ENCODE measurements at regions not wholly inside any gene's neighbourhood (a gene's known extent, or its start where the extent isn't known, plus 50 kb on each side); places are given as distances from the start of the nearest gene placed in this dataset.

DNA sequence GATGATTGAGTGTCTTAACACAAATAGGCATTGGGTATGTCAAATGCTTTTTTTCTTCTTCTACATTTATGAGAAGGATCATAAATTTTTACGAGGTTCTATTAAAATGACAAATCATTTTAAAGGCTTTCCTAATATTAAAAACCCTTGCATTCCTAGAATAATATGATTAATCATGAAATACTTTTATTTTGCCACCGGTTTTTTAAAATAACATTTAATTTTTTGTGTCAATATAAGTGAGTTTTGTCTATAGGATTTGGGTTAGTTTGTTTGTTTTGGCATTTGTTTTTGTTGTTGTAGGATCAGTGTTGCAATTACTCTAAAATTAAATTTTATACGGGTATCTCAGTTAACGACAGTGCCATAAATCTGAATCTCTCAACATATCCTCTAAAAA, 169.7 kb upstream of the STK26 start:
- BruUV-seq (replicated peaks), result no TSS peak
- intact Hi-C loops (cut with micrococcal nuclease; ENCODE audit: unreplicated experiment), result no loop called here
- POLR2A ChIA-PET (ENCODE audit: unreplicated experiment), result no interaction called here

DNA sequence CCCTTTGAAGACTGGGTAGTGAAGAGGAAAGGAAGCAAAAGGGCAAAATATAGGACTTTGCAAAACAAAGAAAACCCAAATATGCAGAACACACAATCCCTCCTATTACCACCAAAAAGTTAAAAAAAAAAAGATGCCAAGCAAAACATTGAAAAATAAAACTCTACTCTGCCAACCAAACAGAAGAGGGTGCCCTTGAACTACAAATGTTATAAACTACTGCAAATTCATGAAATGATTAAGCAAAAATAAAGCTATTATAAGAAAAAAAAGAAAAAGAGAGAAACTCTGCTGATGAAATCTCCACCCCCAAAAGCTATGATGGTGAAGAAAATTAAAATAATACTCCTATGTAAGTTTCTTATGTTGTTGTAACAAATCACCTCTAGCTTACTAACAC, 168.5 kb upstream of the STK26 start:
- ChIA-PET POLR2A (ENCODE audit: unreplicated experiment) (interaction anchor here (0.7 kb wide), 1 partner anchor 32 kb away, joined by 8 read pairs; no protein-coding TSS in a partner anchor), CTCF (interaction anchor here (0.6 to 1.4 kb wide), 7 partner anchors 214 to 761 kb away, joined by 3 to 9 read pairs (median 5); partner anchors contain the start of gene RAP2C)

More for the DNA sequence above, 169.7 kb upstream of the STK26 start:
- Histone ChIP-seq H3K36me3 (ENCODE audit: low read depth) (no peaks in the 10 kb centered on the region), H3K9me2 (ENCODE audit: insufficient read depth) (no peaks in the 10 kb centered on the region), H3K9me3 (ENCODE audit: insufficient read depth, low read depth) (no peaks in the 10 kb centered on the region), H3K79me2 (ENCODE audit: low read depth) (no peaks in the 10 kb centered on the region), H3K27ac (no peak overlapping the region), H3K4me3 (no peak overlapping the region), H3K27me3 (ENCODE audit: insufficient read depth, low read depth) (no peaks in the 10 kb centered on the region), H4K20me1 (ENCODE audit: insufficient read depth) (no peaks in the 10 kb centered on the region), H3K4me1 (replicated peaks; ENCODE audit: insufficient read depth) (no peaks in the 10 kb centered on the region), H3F3A (ENCODE audit: insufficient read depth, low read depth) (no peaks in the 10 kb centered on the region), H3K4me2 (no peak overlapping the region), H2AFZ (no peak overlapping the region)
- no peak for DNase-seq
- CTCF ChIA-PET, result no interaction called here
- TF ChIP-seq EZH2 (IDR thresholded peaks at IDR 0.05; ENCODE audit: low read depth) (no peak), CTCF (conservative IDR thresholded peaks at IDR 0.05) (no peak)

GRCh38 chrX:131861088-131861787, 161.9 kb upstream of the STK26 start:
- Histone ChIP-seq H3K36me3 (ENCODE audit: low read depth) (no peaks in the 10 kb centered on the region), H3K27me3 (ENCODE audit: insufficient read depth, low read depth) (no peaks in the 10 kb centered on the region), H3F3A (ENCODE audit: insufficient read depth, low read depth) (no peaks in the 10 kb centered on the region), H3K4me2 (no peak overlapping the region), H3K79me2 (ENCODE audit: low read depth) (no peaks in the 10 kb centered on the region), H3K4me1 (replicated peaks; ENCODE audit: insufficient read depth) (no peaks in the 10 kb centered on the region), H3K9me2 (ENCODE audit: insufficient read depth) (no peaks in the 10 kb centered on the region), H4K20me1 (ENCODE audit: insufficient read depth) (no peaks in the 10 kb centered on the region), H3K9me3 (ENCODE audit: insufficient read depth, low read depth) (no peaks in the 10 kb centered on the region), H3K27ac (no peak overlapping the region), H3K4me3 (no peak overlapping the region), H2AFZ (no peak overlapping the region)
- ChIA-PET POLR2A (ENCODE audit: unreplicated experiment) (no interaction called here), CTCF (no interaction called here)
- BruUV-seq (replicated peaks), result no TSS peak
- no peak for TF ChIP-seq CTCF (conservative IDR thresholded peaks at IDR 0.05)
- no peak for TF ChIP-seq EZH2 (IDR thresholded peaks at IDR 0.05; ENCODE audit: low read depth)
- DNase-seq, result no peak
- intact Hi-C loops (cut with micrococcal nuclease; ENCODE audit: unreplicated experiment), result no loop called here

More for the DNA sequence above, 168.5 kb upstream of the STK26 start:
- no peak overlapping the region for H3K4me3 ChIP-seq
- H3K4me1 ChIP-seq (replicated peaks; ENCODE audit: insufficient read depth), result no peaks in the 10 kb centered on the region
- no TSS peak for BruUV-seq (replicated peaks)
- H3F3A ChIP-seq (ENCODE audit: insufficient read depth, low read depth), result no peaks in the 10 kb centered on the region
- no peaks in the 10 kb centered on the region for H3K27me3 ChIP-seq (ENCODE audit: insufficient read depth, low read depth)
- H3K9me3 ChIP-seq (ENCODE audit: insufficient read depth, low read depth), result no peaks in the 10 kb centered on the region
- no peaks in the 10 kb centered on the region for H3K36me3 ChIP-seq (ENCODE audit: low read depth)
- H3K79me2 ChIP-seq (ENCODE audit: low read depth), result no peaks in the 10 kb centered on the region
- DNase-seq, result no peak
- H3K4me2 ChIP-seq, result no peak overlapping the region
- H3K27ac ChIP-seq, result no peak overlapping the region
- no peak for TF ChIP-seq EZH2 (IDR thresholded peaks at IDR 0.05; ENCODE audit: low read depth)
- TF ChIP-seq CTCF (conservative IDR thresholded peaks at IDR 0.05), result peak; percentile 76
- intact Hi-C loops (cut with micrococcal nuclease; ENCODE audit: unreplicated experiment), result loop anchor here (1.0 kb wide), 3 partner anchors 168 to 365 kb away; partner anchors contain the start of gene RAP2C
- H3K9me2 ChIP-seq (ENCODE audit: insufficient read depth), result no peaks in the 10 kb centered on the region
- no peaks in the 10 kb centered on the region for H4K20me1 ChIP-seq (ENCODE audit: insufficient read depth)
- H2AFZ ChIP-seq, result no peak overlapping the region

Data from PC-9 (cell line).